Naive thymus-derived CD4-positive, alpha-beta T cell (primary cell): ENCODE measurements at regions not wholly inside any gene's neighbourhood (a gene's known extent, or its start where the extent isn't known, plus 50 kb on each side); places are given as distances from the start of the nearest gene placed in this dataset.

Experiments used
- ATAC-seq: fragments of 150-1000 bp; cut with Tn5 transposase; 2 replicates; pipeline ENCODE4 v1.10.0; 2021; ENCODE audit warnings: mild to moderate bottlenecking, moderate library complexity
- CTCF ChIA-PET: fragments of 350-600 bp; sonication (Branson Sonifier 250); formaldehyde crosslinking; loops from one replicate; lab custom pipeline; 2021; ENCODE audit warnings: antibody characterized with exemption; lab: Charles Lee
- POLR2A ChIA-PET: fragments of 350-600 bp; sonication (Branson Sonifier 250); formaldehyde crosslinking; loops from one replicate; lab custom pipeline; 2021; ENCODE audit warnings: antibody characterized with exemption, inconsistent platforms; lab: Charles Lee
- DNase-seq, 9 donors: peaks; one replicate each; pipeline versions ENCODE4 v3.0.0 to v3.0.0-alpha.2; 2020 to 2022; ENCODE audit warnings: mixed read lengths in 1 of 9
- H3K27ac ChIP-seq: one replicate; pipeline ENCODE4 v1.7.0; 2013; ENCODE audit warnings: mild to moderate bottlenecking, low read depth, low read length, moderate library complexity
- H3K27me3 ChIP-seq, 2 donors: one replicate each; pipeline ENCODE4 v1.7.0; 2013; ENCODE audit warnings: low read length in 2 of 2, mild to moderate bottlenecking in 2 of 2, moderate library complexity in 2 of 2; ENCODE audit not compliant: control insufficient read depth in 2 of 2, insufficient read depth in 2 of 2
- H3K36me3 ChIP-seq, 3 experiments: 1 replicate in 2 of 3; 2 replicates in 1 of 3; pipeline ENCODE4 v1.7.0; 2013; ENCODE audit warnings: low read length in 3 of 3, mild to moderate bottlenecking in 3 of 3, moderate library complexity in 1 of 3; ENCODE audit not compliant: insufficient read depth in 3 of 3, control insufficient read depth in 2 of 3
- H3K4me1 ChIP-seq, 2 donors: one replicate each; pipeline ENCODE4 v1.7.0; 2013; ENCODE audit warnings: low read length in 2 of 2, mild to moderate bottlenecking in 2 of 2, moderate library complexity in 1 of 2; ENCODE audit not compliant: control insufficient read depth in 2 of 2, insufficient read depth in 2 of 2
- H3K4me3 ChIP-seq: 2 replicates; pipeline ENCODE4 v1.7.0; 2013; ENCODE audit warnings: mild to moderate bottlenecking, low read length
- H3K9me3 ChIP-seq, 3 experiments: 1 replicate in 2 of 3; 2 replicates in 1 of 3; pipeline ENCODE4 v1.7.0; 2013; ENCODE audit warnings: low read length in 3 of 3; ENCODE audit not compliant: control insufficient read depth in 2 of 3
- H3K27ac Mint-ChIP-seq, 9 donors: one replicate each; pipeline ENCODE4 v1.8.0; 2020 to 2022; ENCODE audit warnings: mixed read lengths in 9 of 9, mild to moderate bottlenecking in 8 of 9, moderate library complexity in 5 of 9, inconsistent platforms in 2 of 9
- H3K27me3 Mint-ChIP-seq, 5 donors: one replicate each; pipeline ENCODE4 v1.8.0; 2021 to 2022; ENCODE audit warnings: mixed read lengths in 5 of 5, mild to moderate bottlenecking in 1 of 5
- H3K36me3 Mint-ChIP-seq, 5 donors: one replicate each; pipeline ENCODE4 v1.8.0; 2020 to 2022; ENCODE audit warnings: mixed read lengths in 5 of 5, mild to moderate bottlenecking in 3 of 5, inconsistent platforms in 1 of 5
- H3K4me1 Mint-ChIP-seq, 7 donors: one replicate each; pipeline ENCODE4 v1.8.0; 2020 to 2022; ENCODE audit warnings: mixed read lengths in 7 of 7, mild to moderate bottlenecking in 3 of 7, inconsistent platforms in 1 of 7
- H3K4me3 Mint-ChIP-seq, 10 donors: one replicate each; pipeline ENCODE4 v1.8.0; 2020 to 2022; ENCODE audit warnings: mild to moderate bottlenecking in 10 of 10, mixed read lengths in 10 of 10, moderate library complexity in 6 of 10, inconsistent platforms in 2 of 10
- H3K9me3 Mint-ChIP-seq, 11 donors: one replicate each; pipeline ENCODE4 v1.8.0; 2020 to 2022; ENCODE audit warnings: mixed read lengths in 11 of 11, mild to moderate bottlenecking in 4 of 11, inconsistent platforms in 1 of 11, moderate library complexity in 1 of 11
- intact Hi-C, 2 donors: fragments of 100-400 bp; cut with micrococcal nuclease; formaldehyde crosslinking; loops; one replicate each; pipeline ENCODE4 v1.15.1; 2023

- peaks cover 0 to 4% (median 0%) of the 10 kb centered on the region in 5 donors for H3K27me3 Mint-ChIP-seq
- POLR2A ChIA-PET, result no interaction called here
- CTCF ChIA-PET, result no interaction called here
Observed at GRCh38 chr10:22837771-22838170, 90.1 kb upstream of the ARMC3 start.

GRCh38 chr10:22837351-22837750 lies 90.5 kb upstream of the ARMC3 start:
- H3K4me1 Mint-ChIP-seq, result peaks cover 0 to 5% (median 0%) of the 10 kb centered on the region in 7 donors
- Histone ChIP-seq H3K36me3 (no peaks in the 10 kb centered on the region), H3K4me3 (no peak overlapping the region), H3K27me3 (no peaks in the 10 kb centered on the region), H3K9me3 (no peaks in the 10 kb centered on the region), H3K4me1 (no peaks in the 10 kb centered on the region), H3K27ac (no peak overlapping the region)
- ATAC-seq (no peak), DNase-seq (no peak)
- H3K36me3 Mint-ChIP-seq, result peaks cover 0 to 5% (median 0%) of the 10 kb centered on the region in 5 donors
- peaks cover 0 to 4% (median 0%) of the 10 kb centered on the region in 5 donors for H3K27me3 Mint-ChIP-seq
- ChIA-PET POLR2A (no interaction called here), CTCF (no interaction called here)
- peaks cover 0 to 5% (median 0%) of the 10 kb centered on the region in 11 donors for H3K9me3 Mint-ChIP-seq
- intact Hi-C loops, result no loop called here
- H3K4me3 Mint-ChIP-seq, result no peak overlapping the region
- no peak overlapping the region for H3K27ac Mint-ChIP-seq

More at GRCh38 chr10:22837771-22838170, 90.1 kb upstream of the ARMC3 start:
- H3K36me3 Mint-ChIP-seq, result peaks cover 0 to 5% (median 0%) of the 10 kb centered on the region in 5 donors
- H3K27ac ChIP-seq, result no peak overlapping the region
- H3K9me3 ChIP-seq, result no peaks in the 10 kb centered on the region
- intact Hi-C loops, result no loop called here
- H3K9me3 Mint-ChIP-seq, result peaks cover 0 to 5% (median 0%) of the 10 kb centered on the region in 11 donors
- no peaks in the 10 kb centered on the region for H3K27me3 ChIP-seq
- no peak overlapping the region for H3K27ac Mint-ChIP-seq
- H3K36me3 ChIP-seq, result no peaks in the 10 kb centered on the region
- no peak overlapping the region for H3K4me3 ChIP-seq
- no peak for DNase-seq
- H3K4me1 Mint-ChIP-seq, result peaks cover 0 to 5% (median 0%) of the 10 kb centered on the region in 7 donors
- no peak for ATAC-seq
- no peaks in the 10 kb centered on the region for H3K4me1 ChIP-seq
- no peak overlapping the region for H3K4me3 Mint-ChIP-seq

- no peaks in the 10 kb centered on the region for H3K27me3 Mint-ChIP-seq
- no peak overlapping the region for H3K4me3 ChIP-seq
- H3K27me3 ChIP-seq, result no peaks in the 10 kb centered on the region
- no peaks in the 10 kb centered on the region for H3K4me1 ChIP-seq
- intact Hi-C loops, result no loop called here
- no peak overlapping the region for H3K27ac Mint-ChIP-seq
- no peak overlapping the region for H3K27ac ChIP-seq
- peaks cover 0 to 5% (median 0%) of the 10 kb centered on the region in 5 donors for H3K36me3 Mint-ChIP-seq
- ATAC-seq, result no peak
- H3K4me3 Mint-ChIP-seq, result no peak overlapping the region
- H3K9me3 ChIP-seq, result no peaks in the 10 kb centered on the region
- H3K36me3 ChIP-seq, result no peaks in the 10 kb centered on the region
- DNase-seq, result no peak
- peaks cover 0 to 5% (median 0%) of the 10 kb centered on the region in 7 donors for H3K4me1 Mint-ChIP-seq
- CTCF ChIA-PET, result no interaction called here
- peaks cover 0 to 5% (median 0%) of the 10 kb centered on the region in 11 donors for H3K9me3 Mint-ChIP-seq
- POLR2A ChIA-PET, result interaction anchor here (0.8 kb wide), 1 partner anchor 120 kb away, joined by 3 read pairs; no protein-coding TSS in a partner anchor
Observed at GRCh38 chr10:22834471-22834870, 93.4 kb upstream of the ARMC3 start.

GRCh38 chr10:22833781-22834180 lies 94.1 kb upstream of the ARMC3 start:
- Histone ChIP-seq H3K4me1 (no peaks in the 10 kb centered on the region), H3K36me3 (no peaks in the 10 kb centered on the region), H3K4me3 (no peak overlapping the region), H3K9me3 (no peaks in the 10 kb centered on the region), H3K27ac (no peak overlapping the region), H3K27me3 (no peaks in the 10 kb centered on the region)
- no peak for ATAC-seq
- intact Hi-C loops, result no loop called here
- CTCF ChIA-PET, result interaction anchor here (0.6 kb wide), 1 partner anchor 98 kb away, joined by 3 read pairs; no protein-coding TSS in a partner anchor
- H3K27me3 Mint-ChIP-seq, result no peaks in the 10 kb centered on the region
- no peak overlapping the region for H3K4me3 Mint-ChIP-seq
- H3K9me3 Mint-ChIP-seq, result peaks cover 0 to 5% (median 0%) of the 10 kb centered on the region in 11 donors
- no peak overlapping the region for H3K27ac Mint-ChIP-seq
- peaks cover 0 to 5% (median 0%) of the 10 kb centered on the region in 5 donors for H3K36me3 Mint-ChIP-seq
- H3K4me1 Mint-ChIP-seq, result peaks cover 0 to 5% (median 0%) of the 10 kb centered on the region in 7 donors
- DNase-seq, result no peak
- POLR2A ChIA-PET, result interaction anchor here (0.6 kb wide), 1 partner anchor 216 kb away, joined by 3 read pairs; no protein-coding TSS in a partner anchor

GRCh38 chr10:22833353-22833752 lies 94.5 kb upstream of the ARMC3 start:
- peaks cover 0 to 5% (median 0%) of the 10 kb centered on the region in 5 donors for H3K36me3 Mint-ChIP-seq
- no peaks in the 10 kb centered on the region for H3K36me3 ChIP-seq
- H3K4me1 Mint-ChIP-seq, result peaks cover 0 to 5% (median 0%) of the 10 kb centered on the region in 7 donors
- ATAC-seq, result no peak
- no peaks in the 10 kb centered on the region for H3K27me3 Mint-ChIP-seq
- H3K27ac ChIP-seq, result no peak overlapping the region
- H3K4me3 ChIP-seq, result no peak overlapping the region
- no peaks in the 10 kb centered on the region for H3K9me3 ChIP-seq
- H3K4me1 ChIP-seq, result no peaks in the 10 kb centered on the region
- H3K27me3 ChIP-seq, result no peaks in the 10 kb centered on the region
- intact Hi-C loops, result no loop called here
- H3K4me3 Mint-ChIP-seq, result no peak overlapping the region
- no peak overlapping the region for H3K27ac Mint-ChIP-seq
- peaks cover 0 to 5% (median 0%) of the 10 kb centered on the region in 11 donors for H3K9me3 Mint-ChIP-seq
- ChIA-PET CTCF (interaction anchor here (0.6 kb wide), 1 partner anchor 98 kb away, joined by 3 read pairs; no protein-coding TSS in a partner anchor), POLR2A (no interaction called here)
- no peak for DNase-seq

- Histone ChIP-seq H3K36me3 (no peaks in the 10 kb centered on the region), H3K9me3 (no peaks in the 10 kb centered on the region), H3K27me3 (no peaks in the 10 kb centered on the region), H3K27ac (no peak overlapping the region), H3K4me1 (no peaks in the 10 kb centered on the region), H3K4me3 (no peak overlapping the region)
- H3K36me3 Mint-ChIP-seq, result peaks cover 0 to 4% (median 0%) of the 10 kb centered on the region in 5 donors
- H3K27ac Mint-ChIP-seq, result no peak overlapping the region
- peaks cover 0 to 5% (median 0%) of the 10 kb centered on the region in 11 donors for H3K9me3 Mint-ChIP-seq
- no peak overlapping the region for H3K4me3 Mint-ChIP-seq
- ChIA-PET POLR2A (no interaction called here), CTCF (no interaction called here)
- peaks cover 0 to 4% (median 0%) of the 10 kb centered on the region in 7 donors for H3K4me1 Mint-ChIP-seq
- DNase-seq (no peak), ATAC-seq (no peak)
- intact Hi-C loops, result no loop called here
- no peaks in the 10 kb centered on the region for H3K27me3 Mint-ChIP-seq
Observed at GRCh38 chr10:22832851-22833250, 95.0 kb upstream of the ARMC3 start.

- CTCF ChIA-PET, result no interaction called here
- no peak for DNase-seq
- intact Hi-C loops, result no loop called here
- POLR2A ChIA-PET, result no interaction called here
- H3K4me1 Mint-ChIP-seq, result peaks cover 0 to 2% (median 0%) of the 10 kb centered on the region in 7 donors
- no peak overlapping the region for H3K4me3 Mint-ChIP-seq
- no peaks in the 10 kb centered on the region for H3K27me3 Mint-ChIP-seq
- H3K27me3 ChIP-seq, result no peaks in the 10 kb centered on the region
- H3K4me1 ChIP-seq, result no peaks in the 10 kb centered on the region
- ATAC-seq, result no peak
- H3K27ac Mint-ChIP-seq, result no peak overlapping the region
- H3K36me3 Mint-ChIP-seq, result no peaks in the 10 kb centered on the region
- no peaks in the 10 kb centered on the region for H3K36me3 ChIP-seq
- H3K27ac ChIP-seq, result no peak overlapping the region
- H3K9me3 ChIP-seq, result no peaks in the 10 kb centered on the region
- H3K4me3 ChIP-seq, result no peak overlapping the region
- H3K9me3 Mint-ChIP-seq, result peaks cover 0 to 5% (median 0%) of the 10 kb centered on the region in 11 donors
Observed at GRCh38 chr10:22832066-22832602, 95.7 kb upstream of the ARMC3 start.
